EH (cell line): ENCODE measurements at regions not wholly inside any gene's neighbourhood (a gene's known extent, or its start where the extent isn't known, plus 50 kb on each side); places are given as distances from the start of the nearest gene placed in this dataset.
"Not testable (repeated sequence)": the region's sequence is repeated elsewhere in the genome, so short reads cannot be mapped to it uniquely, and the experiment has no call there.

Experiments
- DNase-seq: peaks from one replicate; pipeline ENCODE4 v3.0.0-alpha.2; 2015; ENCODE audit warnings: low read depth

DNA sequence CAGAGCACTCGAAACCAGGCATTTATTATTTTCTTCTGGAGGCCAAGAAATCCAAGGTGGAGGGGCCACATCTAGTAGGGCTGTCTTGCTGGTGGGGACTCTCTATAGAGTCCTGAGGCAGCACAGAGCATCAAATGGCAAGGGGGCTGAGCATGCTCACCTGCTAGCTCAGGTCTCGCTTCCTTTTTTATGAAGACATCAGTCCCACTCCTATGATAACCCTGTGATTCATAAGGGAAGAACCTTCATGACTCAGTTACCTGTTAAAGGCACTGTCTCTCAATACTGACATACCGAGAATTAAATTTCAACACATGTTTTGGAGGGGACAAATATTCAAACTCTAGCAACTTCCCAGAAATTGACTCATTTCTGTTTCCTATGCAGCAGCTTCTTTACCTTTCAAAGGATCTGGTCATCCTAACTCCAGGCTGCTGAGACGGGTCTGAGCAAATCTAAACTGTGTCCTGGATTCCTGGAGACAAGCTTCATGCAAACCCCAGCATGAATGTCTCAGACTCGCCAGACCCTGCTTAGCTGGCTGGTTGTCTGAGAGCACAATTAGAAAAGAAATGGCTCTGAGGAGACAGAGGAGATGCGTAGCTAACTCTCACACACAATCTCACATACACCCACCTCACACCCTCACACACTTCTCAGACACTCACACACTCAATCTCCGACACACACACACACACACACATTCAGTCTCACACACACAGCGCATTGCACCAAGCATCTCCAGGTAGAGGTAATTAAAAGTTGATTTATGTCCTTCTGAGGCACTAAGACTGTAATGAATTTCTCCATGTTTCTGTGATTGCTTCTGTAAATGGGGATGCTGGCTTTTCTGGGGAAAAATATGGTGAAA lies 280.8 kb downstream of the BCL2L11 start:
- not testable (repeated sequence) for DNase-seq

DNA sequence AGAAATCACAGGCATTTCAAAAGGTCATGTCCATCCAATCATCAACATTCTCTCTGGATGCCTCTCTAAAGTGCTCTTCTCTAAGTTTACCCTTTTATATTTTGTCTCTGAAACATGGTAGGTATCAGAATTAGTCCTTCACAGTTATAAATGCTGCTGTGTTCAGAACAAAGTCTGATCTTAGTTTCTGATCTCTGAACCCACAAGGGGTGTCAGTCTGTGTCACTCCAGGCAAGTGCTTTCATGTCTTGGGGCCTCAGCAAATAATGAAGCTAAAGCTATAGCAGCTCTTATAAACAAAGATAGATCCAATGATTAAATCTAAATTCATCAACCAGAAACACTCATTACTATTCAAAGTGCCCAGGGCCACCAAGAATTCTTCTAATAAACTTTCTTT lies 281.7 kb downstream of the BCL2L11 start:
- DNase-seq, result not testable (repeated sequence)

- not testable (repeated sequence) for DNase-seq
Measured at GRCh38 chr2:111403287-111403686, 282.6 kb downstream of the BCL2L11 start.

DNA sequence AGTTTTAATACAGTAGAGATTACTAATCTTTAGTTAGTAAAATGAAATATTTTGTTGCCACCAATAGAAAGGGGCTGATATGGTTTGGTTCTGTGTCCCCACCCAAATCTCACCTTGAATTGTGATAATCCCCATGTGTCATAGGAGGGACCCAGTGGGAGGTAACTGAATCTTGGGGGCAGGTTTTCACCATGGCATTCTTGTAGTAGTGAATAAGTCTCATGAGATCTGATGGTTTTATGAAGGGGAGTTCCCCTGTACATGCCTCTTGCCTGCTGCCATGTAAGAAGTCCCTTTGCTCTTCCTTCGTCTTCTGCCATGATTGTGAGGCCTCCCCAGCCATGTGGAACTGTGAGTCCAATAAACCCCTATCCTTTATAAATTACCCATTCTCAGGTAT lies 285.9 kb downstream of the BCL2L11 start:
- DNase-seq, result not testable (repeated sequence)

DNA sequence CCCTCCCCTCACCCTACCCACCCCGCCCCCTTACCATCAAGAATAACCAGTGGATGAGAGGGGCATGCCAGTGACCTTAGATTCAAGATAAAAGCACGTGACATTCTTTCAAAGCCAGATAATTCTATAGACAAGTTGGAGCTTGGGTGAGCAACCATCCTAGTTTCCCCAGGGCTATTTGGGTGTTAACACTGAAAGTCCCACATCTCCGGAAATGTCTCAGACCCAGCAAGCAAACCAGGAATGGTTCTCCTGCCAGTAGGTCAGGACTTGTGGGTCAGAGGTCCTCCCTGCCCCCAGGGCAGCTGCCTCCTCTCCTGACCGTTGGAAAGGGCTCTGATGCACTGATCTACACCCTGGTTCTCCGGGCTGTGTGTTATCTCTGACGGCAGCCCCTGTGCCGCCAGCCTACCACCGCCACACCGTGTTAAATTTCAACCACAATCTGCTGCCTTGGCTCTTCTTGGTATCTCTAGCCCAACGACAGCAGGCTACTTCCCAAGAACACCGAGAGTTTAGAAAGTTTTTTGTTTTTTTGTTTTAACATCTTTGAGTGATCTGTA lies 287.0 kb downstream of the BCL2L11 start:
- not testable (repeated sequence) for DNase-seq

DNA sequence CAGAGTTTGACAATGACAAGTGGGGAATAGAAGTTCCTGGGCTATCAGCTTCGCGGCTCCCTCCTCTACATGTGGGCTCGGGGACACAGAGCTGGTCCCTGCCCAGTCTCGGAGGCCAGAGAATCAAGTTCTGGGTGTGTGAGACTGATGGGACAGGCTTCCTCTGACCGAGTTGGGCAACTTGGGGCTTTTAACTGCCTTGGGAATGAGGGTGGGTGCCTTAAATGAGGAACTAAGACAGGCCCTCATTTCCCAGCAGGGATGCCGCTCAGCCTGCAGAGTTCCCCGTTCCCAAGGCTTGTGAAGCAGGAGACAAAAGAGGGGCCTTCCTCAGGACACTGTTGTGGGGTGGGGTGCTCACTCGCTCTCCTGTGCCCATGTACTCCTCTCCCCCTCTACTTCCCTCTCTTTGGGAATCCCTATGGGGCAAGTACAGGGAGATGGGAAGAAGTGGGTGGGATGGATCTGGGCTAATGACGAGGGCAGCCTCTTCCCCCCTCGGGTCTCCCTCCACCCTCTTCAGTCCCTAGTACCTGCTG lies 290.2 kb downstream of the BCL2L11 start:
- not testable (repeated sequence) for DNase-seq

- DNase-seq, result not testable (repeated sequence)
Measured at GRCh38 chr2:111411867-111412681, 291.4 kb downstream of the BCL2L11 start.

DNA sequence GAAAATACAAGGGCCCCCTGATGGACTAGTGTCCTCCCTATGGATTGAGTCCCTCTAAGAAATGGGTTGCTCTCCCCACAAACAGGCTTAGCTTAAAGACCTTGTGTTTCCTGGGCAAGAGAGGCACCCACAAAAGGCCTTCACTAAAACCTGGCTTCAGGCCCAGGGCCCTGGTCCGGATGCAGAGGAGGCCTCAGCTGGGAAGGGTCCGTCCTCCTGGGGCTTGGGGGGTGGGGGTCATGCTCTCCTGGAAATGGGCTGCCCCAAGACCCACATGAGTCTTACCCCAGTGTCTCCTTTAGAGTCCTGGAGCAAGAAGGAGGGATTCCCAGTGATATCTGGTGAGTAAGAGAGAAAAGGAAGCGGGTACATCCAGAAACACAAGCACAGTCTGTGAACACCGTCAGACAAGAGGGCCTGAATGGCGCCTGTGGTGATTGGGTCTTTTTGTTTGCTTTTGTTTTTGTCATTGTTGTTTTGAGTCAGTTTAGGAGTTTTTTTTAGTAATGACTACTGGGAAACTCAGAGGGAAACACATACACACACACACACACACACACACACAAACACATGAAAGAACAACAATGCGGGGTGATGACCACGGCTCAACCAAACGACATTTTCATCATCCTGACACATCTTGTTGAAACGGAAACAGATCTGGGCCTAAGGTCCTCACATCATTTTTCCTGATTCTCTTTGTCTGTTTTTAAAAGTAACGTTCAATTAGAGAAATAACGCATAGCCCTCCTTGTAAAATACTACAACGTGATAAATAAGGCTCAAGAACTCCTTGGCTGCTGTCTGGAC lies 292.3 kb downstream of the BCL2L11 start:
- DNase-seq, result not testable (repeated sequence)

- DNase-seq, result not testable (repeated sequence)
Measured at GRCh38 chr2:111413950-111414349, 293.2 kb downstream of the BCL2L11 start.

DNA sequence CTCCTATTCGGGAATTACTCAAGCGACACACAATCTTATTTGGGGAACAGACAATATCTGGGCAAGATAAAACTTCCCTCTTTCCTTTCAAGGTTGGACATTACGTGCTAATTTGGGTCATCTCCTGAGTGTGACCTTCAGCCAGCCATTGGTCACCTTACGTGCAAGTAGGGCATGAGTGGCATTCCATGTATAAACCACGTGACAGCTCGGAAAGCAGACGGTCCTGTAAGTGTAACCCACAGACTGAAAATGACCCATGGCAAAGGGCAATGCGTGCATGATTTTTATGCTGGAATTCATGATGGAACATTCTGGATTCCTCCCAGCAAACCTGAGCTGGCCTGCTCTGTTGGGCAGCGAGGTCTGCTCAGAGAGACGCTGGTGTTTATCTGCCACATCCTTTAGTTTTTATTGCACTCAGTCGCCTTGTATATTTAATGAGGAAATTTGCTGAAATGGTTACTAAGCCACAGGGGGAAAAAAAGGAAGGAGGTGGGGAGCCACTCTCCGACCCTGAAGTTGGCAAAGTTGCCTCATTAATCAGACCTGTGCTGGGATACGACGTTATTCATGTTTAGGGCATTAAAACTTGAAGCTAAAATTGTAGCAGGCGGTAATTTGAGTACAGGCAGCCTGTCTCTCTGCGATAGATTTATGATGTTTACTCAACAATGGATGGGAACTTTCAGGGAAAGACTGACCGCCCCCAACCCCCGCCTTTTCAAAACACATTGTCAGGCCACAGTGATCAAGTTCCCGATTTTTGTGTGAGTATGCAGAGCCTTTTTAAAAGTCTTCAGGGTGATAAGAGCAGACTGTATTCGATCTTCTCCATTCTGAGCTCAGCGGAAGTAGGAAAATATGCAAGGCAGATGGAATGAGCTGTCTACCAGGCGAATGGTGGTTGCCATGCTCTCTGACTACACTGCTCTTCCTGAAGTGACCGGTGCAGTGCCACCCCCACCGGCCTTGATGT lies 295.3 kb downstream of the BCL2L11 start:
- DNase-seq, result peak; percentile 81

- DNase-seq, result peak; percentile 2
Measured at GRCh38 chr2:111417026-111417425, 296.3 kb downstream of the BCL2L11 start.

GRCh38 chr2:111418091-111418875 lies 297.6 kb downstream of the BCL2L11 start:
- peak; percentile 13 for DNase-seq

- DNase-seq, result not testable (repeated sequence)
Measured at GRCh38 chr2:111420074-111420473, 299.4 kb downstream of the BCL2L11 start.

- not testable (repeated sequence) for DNase-seq
Measured at GRCh38 chr2:111420835-111421234, 300.1 kb downstream of the BCL2L11 start.

DNA sequence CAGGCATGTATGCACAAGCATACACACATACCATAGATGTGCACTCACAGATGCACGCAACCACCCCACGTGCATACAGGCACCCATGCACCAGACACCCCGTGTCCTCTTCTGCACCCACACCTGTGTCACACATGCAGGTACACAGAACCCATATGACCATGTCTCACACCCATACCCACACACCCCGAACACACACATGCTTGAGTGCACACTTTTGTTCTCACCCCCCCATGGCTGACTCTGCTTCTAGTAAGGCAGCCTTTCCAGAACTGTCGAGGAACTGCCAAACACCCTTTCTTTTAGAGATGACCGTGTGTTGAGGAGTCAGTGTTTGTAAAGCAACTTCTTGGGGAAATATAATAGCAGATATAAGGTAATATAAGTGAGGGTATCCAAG lies 301.2 kb downstream of the BCL2L11 start:
- not testable (repeated sequence) for DNase-seq

GRCh38 chr2:111422562-111422961 lies 301.8 kb downstream of the BCL2L11 start:
- not testable (repeated sequence) for DNase-seq

DNA sequence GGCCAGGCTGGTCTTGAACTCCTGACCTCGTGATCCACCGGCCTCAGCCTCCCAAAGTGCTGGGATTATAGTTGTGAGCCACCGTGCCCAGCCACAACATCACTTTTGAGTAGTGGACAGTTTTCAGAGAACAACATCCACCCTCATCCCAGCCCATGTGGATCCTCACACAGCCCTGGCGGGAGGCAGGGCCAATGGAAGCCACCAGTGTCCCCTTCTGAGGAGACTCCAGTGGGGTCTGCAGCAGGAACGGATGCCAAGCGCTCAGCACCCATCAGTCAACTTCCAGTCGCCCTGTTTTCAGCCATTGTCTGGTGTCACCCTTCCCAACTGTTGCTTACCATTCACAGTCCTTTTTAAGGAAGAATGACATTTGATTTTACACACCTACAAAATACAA lies 302.5 kb downstream of the BCL2L11 start:
- not testable (repeated sequence) for DNase-seq

- not testable (repeated sequence) for DNase-seq
Measured at GRCh38 chr2:111424176-111424575, 303.5 kb downstream of the BCL2L11 start.

DNA sequence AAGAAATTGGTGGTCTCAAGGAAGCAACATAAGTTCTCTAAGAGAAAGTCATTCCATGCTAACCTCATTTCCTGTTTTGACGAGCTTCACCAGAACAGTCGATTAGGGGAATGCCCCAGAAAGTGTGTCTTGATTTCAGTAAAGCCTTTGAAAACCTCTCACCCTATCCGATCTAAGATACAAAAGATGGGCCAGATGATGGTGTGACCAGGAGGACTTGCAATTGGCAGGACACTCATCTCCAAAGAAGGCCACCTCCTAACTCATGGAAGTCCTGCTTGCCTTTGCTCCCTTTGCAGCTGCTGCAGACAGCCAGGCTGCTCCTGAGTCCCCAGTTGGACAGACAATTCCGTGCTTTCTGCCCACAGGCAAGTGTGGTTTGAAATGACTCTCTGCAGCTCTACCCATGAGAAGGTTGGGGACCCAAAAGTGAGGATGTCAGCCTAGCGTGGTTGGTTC lies 304.2 kb downstream of the BCL2L11 start:
- not testable (repeated sequence) for DNase-seq
